ENCODE measurements at regions not wholly inside any gene's neighbourhood (a gene's known extent, or its start where the extent isn't known, plus 50 kb on each side); places are given as distances from the start of the nearest gene placed in this dataset.

DNA sequence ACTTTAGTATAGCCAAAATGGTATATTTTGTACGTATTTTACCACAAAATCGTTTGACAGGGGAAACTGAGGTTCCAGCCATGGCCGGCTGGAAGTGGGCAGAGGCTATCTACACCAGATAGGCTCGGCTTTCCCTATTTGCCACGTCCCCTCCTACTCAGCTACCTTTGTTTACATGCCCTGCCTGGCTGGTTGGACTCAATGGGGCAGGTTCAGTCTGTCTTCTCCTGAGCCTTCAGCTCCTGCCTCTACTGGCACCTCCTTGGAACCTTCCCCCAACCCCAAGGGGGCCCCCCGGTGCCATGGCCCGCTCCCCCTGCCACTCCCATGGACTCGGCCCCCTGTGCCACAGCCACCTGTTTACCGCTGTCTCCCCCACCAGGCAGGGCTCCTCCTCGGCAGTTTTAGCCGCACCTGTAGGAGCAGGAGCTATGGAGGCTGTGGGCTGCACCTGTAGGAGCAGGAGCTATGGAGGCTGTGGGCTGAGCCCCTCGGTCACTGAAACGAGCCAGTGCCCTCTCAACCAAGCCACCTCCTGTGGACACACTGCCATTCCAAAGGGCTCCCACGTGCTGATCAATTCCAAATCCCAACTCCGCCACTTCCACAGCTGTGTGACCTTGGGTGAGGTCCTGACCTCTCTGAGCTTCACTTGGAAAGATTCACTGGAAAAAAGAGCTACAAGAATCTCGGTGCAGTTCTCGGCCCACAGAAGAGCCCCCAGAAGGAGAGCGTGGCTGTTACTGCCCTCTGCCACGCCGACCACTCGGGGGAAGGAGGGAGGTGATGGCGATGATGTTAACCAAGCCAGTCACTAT lies 62.2 kb downstream of the NCOR2 start:
- ChIA-PET CTCF (no interaction called here), POLR2A (interaction anchor here (0.5 kb wide), 1 partner anchor 11 kb away, joined by 3 read pairs; no protein-coding TSS in a partner anchor)

- POLR2A ChIA-PET, result interaction anchor here (0.5 kb wide), 1 partner anchor 11 kb away, joined by 3 read pairs; no protein-coding TSS in a partner anchor
Observed at GRCh38 chr12:124504273-124505000, 63.0 kb downstream of the NCOR2 start.

DNA sequence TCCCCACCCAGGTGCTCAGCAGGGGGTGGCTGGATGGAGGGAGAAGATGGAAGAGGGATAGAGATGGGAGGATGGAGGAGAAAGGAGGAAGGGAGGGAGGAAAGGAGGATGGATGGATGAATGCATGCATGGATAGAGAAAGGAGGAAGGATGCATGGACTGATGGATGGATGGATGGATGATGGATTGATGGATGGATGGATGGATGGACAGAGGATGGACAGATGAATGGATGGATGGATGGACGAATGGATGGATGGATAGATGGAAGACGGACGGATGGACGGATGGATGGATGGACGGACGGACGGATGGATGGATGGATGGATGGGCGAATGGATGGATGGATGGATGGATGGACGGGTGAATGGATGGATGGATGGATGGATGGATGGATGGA lies 64.1 kb downstream of the NCOR2 start:
- CTCF ChIA-PET, result no interaction called here
- POLR2A ChIA-PET, result no interaction called here

More at GRCh38 chr12:124504273-124505000, 63.0 kb downstream of the NCOR2 start:
- CTCF ChIA-PET, result no interaction called here

DNA sequence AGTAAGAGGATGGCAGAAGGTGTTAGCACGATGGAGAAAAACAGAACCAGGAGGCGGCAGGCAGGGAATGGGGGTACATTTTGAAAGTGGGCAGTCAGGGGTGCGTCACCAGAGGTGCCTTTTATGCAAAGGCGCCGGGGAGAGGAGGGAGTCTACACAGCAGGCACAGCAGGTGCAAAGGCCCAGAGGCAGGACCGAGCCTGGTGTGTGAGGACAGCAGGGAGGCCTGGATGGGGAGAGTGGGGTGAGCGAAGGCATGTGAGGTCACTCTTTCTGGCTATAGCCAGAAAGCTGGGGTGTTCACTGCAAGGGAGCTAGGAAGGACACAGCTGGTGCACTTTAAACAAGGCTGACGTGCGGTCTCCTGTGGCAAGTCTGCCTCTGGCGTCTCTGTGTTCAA lies 65.0 kb downstream of the NCOR2 start:
- POLR2A ChIA-PET, result no interaction called here

DNA sequence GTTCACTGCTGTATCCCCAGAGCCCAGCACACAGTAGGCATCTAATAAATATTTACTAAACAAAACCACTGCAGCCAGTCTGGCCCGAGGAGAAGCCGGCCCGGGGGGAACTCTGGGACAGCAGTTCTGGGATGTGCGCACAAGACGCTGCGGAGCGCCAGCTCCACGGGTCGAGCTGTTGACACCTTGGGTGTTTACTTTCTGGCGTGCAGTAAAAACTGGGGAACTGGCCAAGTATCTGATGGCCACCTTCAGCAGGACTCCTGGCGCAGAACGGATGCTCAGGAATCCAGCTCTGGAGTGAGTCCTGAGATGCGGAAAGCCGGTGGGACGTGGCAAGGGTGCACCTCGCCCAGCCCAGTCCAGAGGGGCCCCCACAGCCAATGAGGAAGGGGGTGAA lies 65.6 kb downstream of the NCOR2 start:
- CTCF ChIA-PET, result no interaction called here
- POLR2A ChIA-PET, result no interaction called here

More for the DNA sequence above, 65.0 kb downstream of the NCOR2 start:
- CTCF ChIA-PET, result no interaction called here

- POLR2A ChIA-PET, result no interaction called here
- CTCF ChIA-PET, result no interaction called here
Observed at GRCh38 chr12:124501112-124501561, 66.3 kb downstream of the NCOR2 start.

GRCh38 chr12:124499898-124500244 lies 67.5 kb downstream of the NCOR2 start:
- ChIA-PET POLR2A (no interaction called here), CTCF (no interaction called here)

- ChIA-PET CTCF (no interaction called here), POLR2A (no interaction called here)
Observed at GRCh38 chr12:124499190-124499753, 68.1 kb downstream of the NCOR2 start.

DNA sequence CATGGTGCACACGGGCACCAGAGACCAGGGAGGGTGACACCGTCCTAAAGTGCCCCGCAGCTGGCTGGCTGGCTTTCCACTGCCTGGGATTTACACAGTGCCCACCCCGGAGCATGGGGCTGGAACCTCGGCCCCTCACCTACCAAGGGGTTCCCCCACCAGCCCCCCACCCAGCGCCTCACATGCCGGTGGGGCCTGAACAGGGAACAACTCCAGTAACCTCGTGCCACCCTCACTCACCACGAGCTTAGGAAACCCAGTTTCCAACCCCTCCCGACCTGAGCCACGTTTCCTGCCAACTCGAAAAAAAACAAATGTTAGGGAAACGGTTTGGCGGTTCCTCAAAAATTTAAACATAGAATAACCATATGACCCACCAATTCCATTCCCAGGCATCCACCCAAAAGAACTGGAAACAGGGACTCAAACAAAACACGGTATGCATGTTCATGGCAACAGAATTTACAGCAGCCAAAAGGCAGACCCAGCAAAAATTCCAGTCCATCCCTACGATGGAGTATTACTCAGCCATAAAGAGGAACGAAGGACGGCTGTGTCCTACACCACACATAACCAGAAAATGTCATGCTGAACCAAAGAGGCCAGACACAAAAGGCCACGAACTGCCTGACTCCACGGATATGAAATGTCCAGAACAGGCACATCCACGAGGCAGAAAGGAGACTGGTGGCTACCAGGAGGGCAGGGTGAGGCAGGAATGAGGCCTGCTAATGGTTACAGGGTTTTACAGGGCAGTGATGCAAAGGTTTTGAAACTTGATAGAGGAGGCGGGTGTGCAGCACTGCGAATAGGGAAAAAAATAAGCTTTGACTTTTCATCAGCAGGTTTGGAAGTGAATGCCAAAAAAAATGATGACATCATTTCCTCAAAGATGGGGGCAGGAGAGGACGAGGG lies 68.9 kb downstream of the NCOR2 start:
- CTCF ChIA-PET, result no interaction called here
- POLR2A ChIA-PET, result no interaction called here

DNA sequence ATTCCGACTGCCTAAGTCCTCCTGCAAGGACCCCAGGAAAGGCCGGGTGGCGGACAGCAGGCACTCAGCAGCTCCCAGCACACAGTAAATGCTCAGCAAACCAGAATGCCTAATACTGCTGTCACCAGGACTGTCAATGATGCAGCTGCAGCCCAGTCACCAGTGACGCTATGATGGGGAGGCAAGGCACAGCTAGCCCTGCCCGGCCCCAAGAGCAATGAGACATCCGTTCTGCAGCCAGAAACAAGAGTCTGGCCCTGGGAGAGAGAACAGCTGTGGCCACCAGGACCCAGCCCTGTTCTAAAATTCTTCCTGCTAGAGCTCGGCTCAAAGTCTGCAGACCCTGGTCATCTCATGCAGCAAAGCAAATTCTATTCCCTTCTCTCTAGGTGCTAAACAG lies 69.8 kb downstream of the NCOR2 start:
- CTCF ChIA-PET, result no interaction called here
- POLR2A ChIA-PET, result no interaction called here

- POLR2A ChIA-PET, result no interaction called here
Observed at GRCh38 chr12:124497039-124497438, 70.4 kb downstream of the NCOR2 start.

GRCh38 chr12:124496584-124496983 lies 70.8 kb downstream of the NCOR2 start:
- POLR2A ChIA-PET, result no interaction called here
- CTCF ChIA-PET, result no interaction called here

More at GRCh38 chr12:124497039-124497438, 70.4 kb downstream of the NCOR2 start:
- CTCF ChIA-PET, result no interaction called here

DNA sequence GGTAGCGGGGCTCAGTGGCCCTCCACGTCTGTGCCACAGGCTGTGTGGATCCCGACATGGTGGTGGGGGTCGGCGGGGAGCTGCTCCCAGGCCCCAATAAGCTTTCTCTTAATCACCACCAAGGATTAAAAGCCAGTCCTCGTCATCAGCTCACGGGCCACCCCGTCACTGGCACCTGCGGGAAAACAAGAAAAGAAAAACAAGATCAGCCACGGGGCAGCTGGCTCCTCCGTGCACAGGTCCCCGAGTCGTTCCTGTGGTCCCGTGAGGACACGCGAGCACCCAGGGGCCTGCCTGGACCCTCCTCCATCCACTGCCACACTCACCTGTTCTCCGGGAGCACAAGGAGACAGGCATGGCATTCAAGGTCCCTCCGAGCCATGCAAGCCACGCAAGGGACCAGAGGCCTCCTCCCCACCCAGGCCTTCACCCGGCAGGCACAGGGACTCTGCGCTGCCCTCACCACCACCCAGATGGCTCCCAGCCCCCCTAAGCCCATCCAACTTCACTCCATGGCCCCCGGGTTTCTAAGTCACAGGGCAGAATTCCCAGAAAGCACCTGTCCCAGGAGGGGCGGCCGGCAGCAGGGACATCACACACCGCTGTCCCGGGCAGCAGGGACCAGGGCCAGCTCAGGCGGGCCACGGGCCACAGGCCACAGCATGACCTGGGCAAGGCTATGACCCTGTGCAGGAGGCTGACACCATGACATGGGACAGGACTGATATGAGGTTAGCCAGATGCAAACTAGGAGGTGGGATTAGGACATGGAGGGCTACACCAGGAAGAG lies 72.0 kb downstream of the NCOR2 start:
- POLR2A ChIA-PET, result no interaction called here
- CTCF ChIA-PET, result no interaction called here

- POLR2A ChIA-PET, result no interaction called here
Observed at GRCh38 chr12:124494751-124495129, 72.7 kb downstream of the NCOR2 start.

DNA sequence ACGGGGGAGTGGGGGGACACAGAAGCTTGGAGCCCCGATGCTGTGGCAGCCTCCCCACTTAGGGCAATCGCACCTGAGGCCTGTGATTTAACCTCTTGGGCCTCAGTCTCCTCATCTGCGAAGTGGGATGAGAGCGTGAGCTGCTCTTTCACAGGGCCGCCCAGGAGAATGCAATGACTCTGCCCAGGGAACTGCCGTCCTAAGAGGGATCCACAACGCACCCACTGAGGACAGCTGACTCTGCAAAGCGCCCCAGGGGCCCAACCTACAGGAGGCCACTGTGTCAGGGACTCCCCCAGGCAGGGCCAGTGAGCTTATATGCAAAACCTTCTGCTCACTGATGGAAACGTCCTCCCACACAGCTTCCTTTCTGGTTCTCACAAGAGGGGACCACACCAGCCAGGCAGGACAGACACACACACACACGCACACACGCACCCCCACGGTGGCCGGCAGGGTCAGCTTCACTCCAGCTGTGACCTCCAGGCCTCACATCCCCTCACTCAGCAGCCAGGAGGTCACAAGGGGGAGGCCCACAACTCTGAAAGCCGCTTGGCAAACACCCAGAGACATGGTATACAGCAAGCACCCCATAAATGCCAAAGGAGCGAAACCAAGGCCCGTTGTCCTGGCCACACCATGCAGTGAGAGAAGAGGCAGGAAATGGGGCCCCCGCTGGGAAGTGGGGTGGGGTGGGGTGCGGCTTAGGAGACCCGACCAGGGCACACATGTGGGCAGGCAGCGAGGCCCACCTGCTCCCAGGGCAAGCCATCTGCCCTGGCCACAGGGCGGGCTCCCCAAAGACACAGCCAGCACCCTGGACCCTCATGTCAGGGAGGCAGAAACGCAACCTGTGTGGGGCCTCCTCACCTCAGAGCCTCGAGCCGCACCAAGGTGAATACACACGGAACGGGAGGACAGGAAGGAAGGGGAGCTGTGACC lies 73.3 kb downstream of the NCOR2 start:
- CTCF ChIA-PET, result interaction anchor here (0.7 to 1.2 kb wide), 3 partner anchors 16 to 41 kb away, joined by 3 read pairs; no protein-coding TSS in a partner anchor
- POLR2A ChIA-PET, result interaction anchor here (0.6 kb wide), 2 partner anchors 11 to 280 kb away, joined by 3 read pairs; no protein-coding TSS in a partner anchor

More at GRCh38 chr12:124494751-124495129, 72.7 kb downstream of the NCOR2 start:
- CTCF ChIA-PET, result interaction anchor here (1.0 to 1.2 kb wide), 2 partner anchors 39 to 42 kb away, joined by 3 read pairs; no protein-coding TSS in a partner anchor

DNA sequence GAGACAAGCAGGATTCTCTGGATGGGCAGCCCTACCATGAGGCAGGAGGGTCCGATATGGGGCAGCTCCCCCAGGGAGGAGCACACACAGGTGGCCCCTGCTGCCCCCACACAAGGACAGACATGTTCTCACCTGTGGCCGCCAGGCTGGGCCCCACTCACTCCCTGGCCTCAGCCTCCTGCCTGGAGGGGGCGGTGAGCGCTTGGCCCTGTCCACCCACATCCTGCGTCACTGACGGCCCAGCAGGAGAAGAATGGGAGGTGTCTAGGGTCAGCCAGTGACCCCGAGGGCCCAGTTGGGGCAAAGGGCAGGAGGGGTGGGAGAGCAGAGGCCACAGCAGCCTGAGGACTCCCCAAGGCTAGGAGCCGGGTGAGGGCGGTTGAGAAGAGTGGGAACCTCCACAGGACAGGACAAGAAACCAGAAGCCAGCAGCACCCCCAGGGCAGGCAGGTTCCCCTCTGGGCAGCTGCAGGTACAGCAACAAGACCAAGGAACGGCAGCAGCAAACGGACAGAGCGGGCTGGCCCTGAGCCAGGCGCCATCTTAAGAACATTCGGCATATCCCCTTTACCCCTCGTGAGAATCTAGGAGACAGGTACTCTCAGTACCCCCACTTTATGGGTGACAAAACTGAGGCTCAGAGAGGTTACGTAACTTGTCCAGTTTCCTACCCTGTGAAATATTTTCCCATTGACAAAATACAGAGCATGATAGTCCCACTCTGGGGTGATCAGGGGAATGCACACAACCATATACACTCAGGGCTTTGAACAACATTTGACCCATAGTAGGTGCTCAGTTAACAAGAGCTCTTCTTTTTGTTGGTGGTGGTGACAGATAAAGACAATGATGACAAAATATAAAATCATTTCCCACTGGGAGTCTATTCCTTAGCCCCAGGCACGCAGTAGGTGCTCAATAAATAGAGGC lies 74.3 kb downstream of the NCOR2 start:
- ChIA-PET CTCF (interaction anchor here (0.7 to 1.2 kb wide), 2 partner anchors 17 to 40 kb away, joined by 3 read pairs; no protein-coding TSS in a partner anchor), POLR2A (interaction anchor here (0.6 kb wide), 2 partner anchors 12 to 281 kb away, joined by 3 read pairs; no protein-coding TSS in a partner anchor)

Data from activated CD8-positive, alpha-beta memory T cell treated with anti-CD3 and anti-CD28 coated beads for 36 hours (primary cell).